ENCODE measurements at regions not wholly inside any gene's neighbourhood (a gene's known extent, or its start where the extent isn't known, plus 50 kb on each side); places are given as distances from the start of the nearest gene placed in this dataset.

GRCh38 chr9:16138561-16139491, 586.0 kb downstream of the CCDC171 start:
- no peaks in the 10 kb centered on the region for H3K36me3 Mint-ChIP-seq (ENCODE audit: low read depth)

GRCh38 chr9:16139774-16140173, 586.9 kb downstream of the CCDC171 start:
- no peaks in the 10 kb centered on the region for H3K27me3 Mint-ChIP-seq
- no peak for DNase-seq
- no peak overlapping the region for H3K27ac Mint-ChIP-seq
- no peaks in the 10 kb centered on the region for H3K9me3 Mint-ChIP-seq
- H3K4me3 Mint-ChIP-seq: no peak overlapping the region
- CTCF ChIA-PET: no interaction called here
- H3K36me3 Mint-ChIP-seq (ENCODE audit: low read depth): no peaks in the 10 kb centered on the region
- POLR2A ChIA-PET: no interaction called here
- no peaks in the 10 kb centered on the region for H3K4me1 Mint-ChIP-seq

More at GRCh38 chr9:16138561-16139491, 586.0 kb downstream of the CCDC171 start:
- Mint-ChIP-seq H3K4me1 (no peaks in the 10 kb centered on the region), H3K9me3 (no peaks in the 10 kb centered on the region), H3K27me3 (no peaks in the 10 kb centered on the region), H3K27ac (no peak overlapping the region), H3K4me3 (no peak overlapping the region)
- DNase-seq: no peak
- CTCF ChIA-PET: interaction anchor here (1.4 kb wide), 1 partner anchor 11 kb away, joined by 5 read pairs; no protein-coding TSS in a partner anchor
- POLR2A ChIA-PET: no interaction called here

GRCh38 chr9:16143310-16143709, 590.5 kb downstream of the CCDC171 start:
- Mint-ChIP-seq H3K27ac (no peak overlapping the region), H3K4me3 (no peak overlapping the region), H3K36me3 (ENCODE audit: low read depth) (no peaks in the 10 kb centered on the region), H3K4me1 (no peaks in the 10 kb centered on the region), H3K27me3 (no peaks in the 10 kb centered on the region), H3K9me3 (no peaks in the 10 kb centered on the region)
- POLR2A ChIA-PET: no interaction called here
- no peak for DNase-seq
- CTCF ChIA-PET: no interaction called here

- no peaks in the 10 kb centered on the region for H3K4me1 Mint-ChIP-seq
- H3K9me3 Mint-ChIP-seq: no peaks in the 10 kb centered on the region
- POLR2A ChIA-PET: no interaction called here
- H3K27ac Mint-ChIP-seq: no peak overlapping the region
- no peak overlapping the region for H3K4me3 Mint-ChIP-seq
- no peak for DNase-seq
- H3K36me3 Mint-ChIP-seq (ENCODE audit: low read depth): no peaks in the 10 kb centered on the region
- H3K27me3 Mint-ChIP-seq: no peaks in the 10 kb centered on the region
- CTCF ChIA-PET: no interaction called here
These were observed 591.4 kb downstream of the CCDC171 start for GRCh38 chr9:16143947-16144890.

GRCh38 chr9:16145196-16145950, 592.5 kb downstream of the CCDC171 start:
- Mint-ChIP-seq H3K27ac (no peak overlapping the region), H3K9me3 (no peaks in the 10 kb centered on the region), H3K36me3 (ENCODE audit: low read depth) (no peaks in the 10 kb centered on the region), H3K4me3 (no peak overlapping the region), H3K4me1 (no peaks in the 10 kb centered on the region), H3K27me3 (no peaks in the 10 kb centered on the region)
- no peak for DNase-seq
- POLR2A ChIA-PET: no interaction called here
- CTCF ChIA-PET: no interaction called here

- POLR2A ChIA-PET: no interaction called here
- H3K9me3 Mint-ChIP-seq: no peaks in the 10 kb centered on the region
- H3K36me3 Mint-ChIP-seq (ENCODE audit: low read depth): no peaks in the 10 kb centered on the region
- no peak overlapping the region for H3K27ac Mint-ChIP-seq
- no peak for DNase-seq
- H3K4me1 Mint-ChIP-seq: no peaks in the 10 kb centered on the region
- H3K27me3 Mint-ChIP-seq: no peaks in the 10 kb centered on the region
- H3K4me3 Mint-ChIP-seq: no peak overlapping the region
- CTCF ChIA-PET: no interaction called here
These were observed 594.9 kb downstream of the CCDC171 start for GRCh38 chr9:16147726-16148125.

- Mint-ChIP-seq H3K4me3 (no peak overlapping the region), H3K27me3 (peaks cover 1% of the 10 kb centered on the region), H3K4me1 (peaks cover 8% of the 10 kb centered on the region), H3K36me3 (ENCODE audit: low read depth) (no peaks in the 10 kb centered on the region), H3K27ac (no peak overlapping the region), H3K9me3 (no peaks in the 10 kb centered on the region)
- CTCF ChIA-PET: no interaction called here
- no peak for DNase-seq
- POLR2A ChIA-PET: no interaction called here
These were observed 597.7 kb downstream of the CCDC171 start for GRCh38 chr9:16150501-16150900.

GRCh38 chr9:16150938-16151650, 598.3 kb downstream of the CCDC171 start:
- peaks cover 8% of the 10 kb centered on the region for H3K4me1 Mint-ChIP-seq

GRCh38 chr9:16152276-16153101, 599.6 kb downstream of the CCDC171 start:
- Mint-ChIP-seq H3K4me3 (no peak overlapping the region), H3K27me3 (peaks cover 2% of the 10 kb centered on the region)
- CTCF ChIA-PET: no interaction called here

More at GRCh38 chr9:16150938-16151650, 598.3 kb downstream of the CCDC171 start:
- H3K27me3 Mint-ChIP-seq: peaks cover 2% of the 10 kb centered on the region
- H3K9me3 Mint-ChIP-seq: no peaks in the 10 kb centered on the region
- H3K27ac Mint-ChIP-seq: no peak overlapping the region
- no peak overlapping the region for H3K4me3 Mint-ChIP-seq
- DNase-seq: no peak
- ChIA-PET POLR2A (no interaction called here), CTCF (no interaction called here)
- H3K36me3 Mint-ChIP-seq (ENCODE audit: low read depth): no peaks in the 10 kb centered on the region

GRCh38 chr9:16153221-16153620, 600.4 kb downstream of the CCDC171 start:
- CTCF ChIA-PET: no interaction called here
- Mint-ChIP-seq H3K27ac (no peak overlapping the region), H3K4me1 (peaks cover 8% of the 10 kb centered on the region), H3K9me3 (no peaks in the 10 kb centered on the region), H3K4me3 (no peak overlapping the region), H3K36me3 (ENCODE audit: low read depth) (no peaks in the 10 kb centered on the region), H3K27me3 (peaks cover 2% of the 10 kb centered on the region)
- POLR2A ChIA-PET: no interaction called here
- no peak for DNase-seq

More at GRCh38 chr9:16152276-16153101, 599.6 kb downstream of the CCDC171 start:
- Mint-ChIP-seq H3K27ac (no peak overlapping the region), H3K4me1 (peaks cover 8% of the 10 kb centered on the region), H3K9me3 (no peaks in the 10 kb centered on the region), H3K36me3 (ENCODE audit: low read depth) (no peaks in the 10 kb centered on the region)
- no peak for DNase-seq
- POLR2A ChIA-PET: no interaction called here

- ChIA-PET CTCF (no interaction called here), POLR2A (no interaction called here)
- Mint-ChIP-seq H3K9me3 (no peaks in the 10 kb centered on the region), H3K4me3 (no peak overlapping the region), H3K27ac (no peak overlapping the region), H3K36me3 (ENCODE audit: low read depth) (no peaks in the 10 kb centered on the region), H3K27me3 (peaks cover 2% of the 10 kb centered on the region), H3K4me1 (peaks cover 8% of the 10 kb centered on the region)
- DNase-seq: no peak
These were observed 600.9 kb downstream of the CCDC171 start for GRCh38 chr9:16153741-16154140.

GRCh38 chr9:16154521-16155078, 601.8 kb downstream of the CCDC171 start:
- no peak for DNase-seq
- no peak overlapping the region for H3K27ac Mint-ChIP-seq
- no peaks in the 10 kb centered on the region for H3K9me3 Mint-ChIP-seq
- ChIA-PET CTCF (no interaction called here), POLR2A (no interaction called here)
- peaks cover 8% of the 10 kb centered on the region for H3K4me1 Mint-ChIP-seq
- H3K27me3 Mint-ChIP-seq: peaks cover 2% of the 10 kb centered on the region
- H3K36me3 Mint-ChIP-seq (ENCODE audit: low read depth): no peaks in the 10 kb centered on the region
- no peak overlapping the region for H3K4me3 Mint-ChIP-seq

Measured in activated CD4-positive, alpha-beta memory T cell treated with anti-CD3 and anti-CD28 coated beads, Interleukin-2, amount 10 ng/mL, durations not matched to agents 7 days and 5 days (primary cell).